Neuronal stem cell (in vitro differentiated cells): ENCODE measurements at regions not wholly inside any gene's neighbourhood (a gene's known extent, or its start where the extent isn't known, plus 50 kb on each side); places are given as distances from the start of the nearest gene placed in this dataset.

ENCODE experiments used
- DNase-seq: peaks from one replicate; pipeline ENCODE4 v3.0.0-alpha.2; 2013; ENCODE audit warnings: low spot score
- H2AFZ ChIP-seq: one replicate; pipeline ENCODE4 v1.6.1; 2013; ENCODE audit warnings: mild to moderate bottlenecking, low read length, inconsistent platforms
- H2AK5ac ChIP-seq: 2 replicates; pipeline ENCODE4 v1.6.1; 2013; ENCODE audit warnings: low read depth, mild to moderate bottlenecking, inconsistent platforms, low read length, moderate library complexity, mixed read lengths
- H2BK120ac ChIP-seq: 2 replicates; pipeline ENCODE4 v1.6.1; 2013; ENCODE audit warnings: low read depth, mild to moderate bottlenecking, inconsistent platforms, low read length, moderate library complexity, mixed read lengths
- H2BK12ac ChIP-seq: one replicate; pipeline ENCODE4 v1.6.1; 2013; ENCODE audit warnings: low read length, inconsistent platforms
- H2BK15ac ChIP-seq: 2 replicates; pipeline ENCODE4 v1.6.1; 2013; ENCODE audit warnings: mild to moderate bottlenecking, low read length, inconsistent platforms, mixed read lengths
- H2BK5ac ChIP-seq: one replicate; pipeline ENCODE4 v1.6.1; 2013; ENCODE audit warnings: inconsistent platforms, mild to moderate bottlenecking, low read length, moderate library complexity
- H3K14ac ChIP-seq: one replicate; pipeline ENCODE4 v1.6.1; 2013; ENCODE audit warnings: low read length, inconsistent platforms
- H3K18ac ChIP-seq: 2 replicates; pipeline ENCODE4 v1.6.1; 2013; ENCODE audit warnings: low read length, inconsistent platforms
- H3K23ac ChIP-seq: 2 replicates; pipeline ENCODE4 v1.6.1; 2013; ENCODE audit warnings: low read depth, mild to moderate bottlenecking, mixed read lengths, low read length, inconsistent platforms; ENCODE audit not compliant: poor library complexity
- H3K27ac ChIP-seq: replicated peaks from 3 replicates; pipeline ENCODE4 v1.5.1; 2013; ENCODE audit warnings: low read length, inconsistent platforms
- H3K27me3 ChIP-seq, 3 experiments: 2 replicates each; pipeline ENCODE4 v1.6.1; 2013; ENCODE audit warnings: low read length in 3 of 3, mild to moderate bottlenecking in 2 of 3, inconsistent platforms in 1 of 3, low read depth in 1 of 3, mixed read lengths in 1 of 3, moderate library complexity in 1 of 3; ENCODE audit not compliant: control insufficient read depth in 3 of 3, insufficient read depth in 3 of 3
- H3K36me3 ChIP-seq, 2 donors: replicated peaks in 1 of 2; 2 replicates each; pipeline ENCODE4 v1.6.1; 2013; ENCODE audit warnings: low read length in 2 of 2; ENCODE audit not compliant: control insufficient read depth in 2 of 2, insufficient read depth in 2 of 2
- H3K4ac ChIP-seq: 2 replicates; pipeline ENCODE4 v1.6.1; 2013; ENCODE audit warnings: inconsistent platforms, mild to moderate bottlenecking, low read length, moderate library complexity
- H3K4me1 ChIP-seq, 2 donors: 1 replicate in 1 of 2; 2 replicates in 1 of 2; pipeline ENCODE4 v1.6.1; 2013; ENCODE audit warnings: low read length in 2 of 2, low read depth in 1 of 2; ENCODE audit not compliant: control insufficient read depth in 2 of 2, insufficient read depth in 1 of 2
- H3K4me2 ChIP-seq: one replicate; pipeline ENCODE4 v1.6.1; 2013; ENCODE audit warnings: mild to moderate bottlenecking, low read length, inconsistent platforms; ENCODE audit not compliant: insufficient read depth, poor library complexity, severe bottlenecking
- H3K4me3 ChIP-seq, 2 donors: 2 replicates each; pipeline ENCODE4 v1.5.1; 2013; ENCODE audit warnings: low read length in 2 of 2, mild to moderate bottlenecking in 2 of 2, inconsistent platforms in 1 of 2, moderate library complexity in 1 of 2
- H3K79me1 ChIP-seq: one replicate; pipeline ENCODE4 v1.6.1; 2013; ENCODE audit warnings: low read depth, mild to moderate bottlenecking, inconsistent platforms, low read length, moderate library complexity
- H3K9ac ChIP-seq: one replicate; pipeline ENCODE4 v1.6.1; 2013; ENCODE audit warnings: mild to moderate bottlenecking, low read depth, low read length, inconsistent platforms; ENCODE audit not compliant: poor library complexity
- H3K9me3 ChIP-seq, 2 donors: replicated peaks in 1 of 2; 2 replicates each; pipeline versions ENCODE3 to v1.6.1; 2013; ENCODE audit warnings: low read length in 2 of 2, mild to moderate bottlenecking in 2 of 2, inconsistent platforms in 1 of 2, low read depth in 1 of 2, mixed read lengths in 1 of 2, moderate library complexity in 1 of 2; ENCODE audit not compliant: control insufficient read depth in 2 of 2, insufficient read depth in 1 of 2
- H4K8ac ChIP-seq: one replicate; pipeline ENCODE4 v1.6.1; 2013; ENCODE audit warnings: low read depth, mild to moderate bottlenecking, inconsistent platforms, low read length, moderate library complexity
- H4K91ac ChIP-seq: one replicate; pipeline ENCODE4 v1.6.1; 2013; ENCODE audit warnings: low read length, low read depth, mild to moderate bottlenecking, inconsistent platforms; ENCODE audit not compliant: poor library complexity
- WGBS, 2 donors: extraction: QIAGEN DNeasy Blood & Tissue Kit; methylation state at CpG; one replicate each; pipeline ENCODE4 v1.1.7; 2013; ENCODE audit warnings: missing lambda C conversion rate in 2 of 2, mixed read lengths in 1 of 2; ENCODE audit not compliant: insufficient read length in 2 of 2, insufficient replicate concordance in 1 of 2; ENCODE audit errors: extremely low coverage in 2 of 2; 5-methylcytosine and 5-hydroxymethylcytosine counted together

DNA sequence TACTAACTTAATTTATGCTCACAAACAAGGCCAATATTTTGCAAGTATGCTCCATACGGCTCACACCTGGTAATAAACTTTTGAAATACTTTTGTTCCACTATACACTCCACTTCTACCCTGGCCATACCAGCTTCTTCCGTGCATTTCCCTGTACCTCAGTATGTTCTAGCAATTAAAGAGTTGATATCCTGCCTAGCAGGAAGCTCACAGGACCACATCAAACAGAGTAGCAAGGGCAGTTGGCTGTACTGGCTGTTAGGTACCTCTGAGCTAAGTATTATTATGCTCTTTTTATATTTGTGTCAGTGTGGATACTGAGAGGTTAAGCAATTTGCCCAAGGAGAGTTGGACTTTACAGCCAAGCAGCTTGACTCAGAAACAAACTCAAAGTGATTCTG lies 257.7 kb downstream of the SLITRK6 start:
- Histone ChIP-seq H2BK15ac (no peak overlapping the region), H3K4me1 (no peaks in the 10 kb centered on the region), H2BK5ac (no peak overlapping the region), H2BK120ac (no peak overlapping the region), H2AK5ac (no peak overlapping the region), H3K4me3 (no peak overlapping the region), H3K23ac (no peak overlapping the region), H4K91ac (no peak overlapping the region), H3K27ac (no peak overlapping the region), H2AFZ (no peak overlapping the region), H3K79me1 (no peaks in the 10 kb centered on the region), H2BK12ac (no peak overlapping the region), H3K4me2 (no peak overlapping the region), H3K4ac (no peak overlapping the region), H3K18ac (no peak overlapping the region), H3K14ac (no peak overlapping the region), H3K27me3 (no peaks in the 10 kb centered on the region), H3K9me3 (no peaks in the 10 kb centered on the region), H4K8ac (no peak overlapping the region), H3K36me3 (no peaks in the 10 kb centered on the region), H3K9ac (no peak overlapping the region)
- no peak for DNase-seq
- WGBS, 2 donors, result no CpG with 5 or more reads among the region's 2 CpGs

DNA sequence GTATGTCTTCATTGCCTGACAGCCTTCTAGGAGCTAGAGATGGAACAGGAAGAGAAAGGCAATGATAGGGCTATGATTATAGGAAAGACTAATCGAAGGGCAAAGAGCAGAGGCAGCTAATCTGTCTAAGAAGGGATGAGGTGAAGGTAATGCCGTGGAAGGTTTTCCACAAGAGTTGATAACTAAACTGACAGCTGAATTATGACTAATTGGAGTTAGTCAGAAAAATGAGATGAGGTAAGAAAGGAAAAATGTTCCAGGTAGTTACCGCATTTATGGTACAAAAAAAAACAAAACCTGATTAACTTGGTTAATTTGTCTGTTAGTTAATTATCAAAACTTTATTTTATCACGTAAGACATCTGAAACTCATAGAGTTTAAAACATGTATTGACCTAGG lies 260.3 kb downstream of the SLITRK6 start:
- no peak for DNase-seq
- H4K8ac ChIP-seq, result no peak overlapping the region
- H2BK5ac ChIP-seq, result no peak overlapping the region
- no peak overlapping the region for H2BK12ac ChIP-seq
- H3K4me1 ChIP-seq, result no peaks in the 10 kb centered on the region
- no peak overlapping the region for H3K9ac ChIP-seq
- H3K27ac ChIP-seq, result no peak overlapping the region
- H3K79me1 ChIP-seq, result no peaks in the 10 kb centered on the region
- no peak overlapping the region for H2BK15ac ChIP-seq
- no peak overlapping the region for H3K4me2 ChIP-seq
- no peak overlapping the region for H3K14ac ChIP-seq
- no peaks in the 10 kb centered on the region for H3K36me3 ChIP-seq
- H2AFZ ChIP-seq, result no peak overlapping the region
- H3K18ac ChIP-seq, result no peak overlapping the region
- H4K91ac ChIP-seq, result no peak overlapping the region
- no CpG with 5 or more reads among the region's 4 CpGs for WGBS, 2 donors
- H3K4me3 ChIP-seq, result no peak overlapping the region
- no peaks in the 10 kb centered on the region for H3K27me3 ChIP-seq
- H3K9me3 ChIP-seq, result no peaks in the 10 kb centered on the region
- no peak overlapping the region for H2AK5ac ChIP-seq
- H3K23ac ChIP-seq, result no peak overlapping the region
- H2BK120ac ChIP-seq, result no peak overlapping the region
- H3K4ac ChIP-seq, result no peak overlapping the region

DNA sequence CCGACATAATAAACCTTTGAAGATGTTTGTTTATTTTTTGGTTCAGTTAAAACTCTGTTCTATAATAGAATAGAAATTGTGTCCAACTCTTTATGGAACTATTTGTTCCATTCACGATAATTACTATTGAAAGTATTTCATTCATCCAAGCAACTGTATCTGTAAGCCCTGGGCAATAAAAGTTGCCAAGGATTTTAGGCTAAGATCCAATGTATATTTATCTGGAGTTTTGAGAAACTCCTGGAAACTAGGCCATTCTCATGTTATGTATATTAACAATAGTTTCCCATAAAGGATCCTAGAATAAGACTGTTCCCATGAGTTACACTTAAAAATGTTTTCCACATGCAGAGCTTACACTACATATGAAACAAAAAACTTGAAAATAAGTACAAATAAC lies 261.6 kb downstream of the SLITRK6 start:
- no peak overlapping the region for H3K4me3 ChIP-seq
- H2BK120ac ChIP-seq, result no peak overlapping the region
- H3K79me1 ChIP-seq, result no peaks in the 10 kb centered on the region
- H3K27me3 ChIP-seq, result no peaks in the 10 kb centered on the region
- no peak overlapping the region for H2BK5ac ChIP-seq
- H2AK5ac ChIP-seq, result no peak overlapping the region
- no peaks in the 10 kb centered on the region for H3K4me1 ChIP-seq
- no peak overlapping the region for H3K27ac ChIP-seq
- no peak overlapping the region for H3K23ac ChIP-seq
- H2BK15ac ChIP-seq, result no peak overlapping the region
- H3K14ac ChIP-seq, result no peak overlapping the region
- H3K4me2 ChIP-seq, result no peak overlapping the region
- DNase-seq, result no peak
- no CpG with 5 or more reads among the region's 2 CpGs for WGBS, 2 donors
- H4K8ac ChIP-seq, result no peak overlapping the region
- H3K9me3 ChIP-seq, result no peaks in the 10 kb centered on the region
- H3K18ac ChIP-seq, result no peak overlapping the region
- no peak overlapping the region for H3K9ac ChIP-seq
- H3K36me3 ChIP-seq, result no peaks in the 10 kb centered on the region
- H3K4ac ChIP-seq, result no peak overlapping the region
- H2BK12ac ChIP-seq, result no peak overlapping the region
- no peak overlapping the region for H2AFZ ChIP-seq
- no peak overlapping the region for H4K91ac ChIP-seq

DNA sequence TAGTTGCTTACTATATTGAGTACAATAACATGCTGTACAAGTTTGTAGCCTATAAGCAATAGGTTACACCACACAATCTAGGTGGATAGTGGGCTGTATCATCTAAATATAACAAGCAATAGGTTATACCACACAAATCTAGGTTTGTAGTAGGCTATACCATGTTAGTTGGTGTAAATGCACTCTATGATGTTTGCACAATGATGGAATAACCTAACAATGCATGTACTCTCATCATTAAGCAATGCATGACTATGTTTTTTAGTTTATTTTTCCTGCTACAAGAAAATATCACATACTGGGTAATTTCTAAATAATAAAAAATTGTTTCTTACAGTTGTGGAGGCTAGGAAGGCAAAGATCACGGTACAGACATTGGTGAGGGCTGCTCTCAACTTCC lies 262.5 kb downstream of the SLITRK6 start:
- Histone ChIP-seq H2BK5ac (no peak overlapping the region), H3K4me1 (no peaks in the 10 kb centered on the region), H3K14ac (no peak overlapping the region), H3K9ac (no peak overlapping the region), H3K23ac (no peak overlapping the region), H3K36me3 (no peaks in the 10 kb centered on the region), H4K91ac (no peak overlapping the region), H3K9me3 (no peaks in the 10 kb centered on the region), H2BK15ac (no peak overlapping the region), H3K4ac (no peak overlapping the region), H2AK5ac (no peak overlapping the region), H2BK12ac (no peak overlapping the region), H3K18ac (no peak overlapping the region), H3K79me1 (no peaks in the 10 kb centered on the region), H3K4me3 (no peak overlapping the region), H4K8ac (no peak overlapping the region), H3K27ac (no peak overlapping the region), H2AFZ (no peak overlapping the region), H2BK120ac (no peak overlapping the region), H3K27me3 (no peaks in the 10 kb centered on the region), H3K4me2 (no peak overlapping the region)
- WGBS, 2 donors, result no CpG with 5 or more reads among the region's 1 CpG
- no peak for DNase-seq
